ENCODE measurements at regions not wholly inside any gene's neighbourhood (a gene's known extent, or its start where the extent isn't known, plus 50 kb on each side); places are given as distances from the start of the nearest gene placed in this dataset.
"Not testable (repeated sequence)": the region's sequence is repeated elsewhere in the genome, so short reads cannot be mapped to it uniquely, and the experiment has no call there.

DNA sequence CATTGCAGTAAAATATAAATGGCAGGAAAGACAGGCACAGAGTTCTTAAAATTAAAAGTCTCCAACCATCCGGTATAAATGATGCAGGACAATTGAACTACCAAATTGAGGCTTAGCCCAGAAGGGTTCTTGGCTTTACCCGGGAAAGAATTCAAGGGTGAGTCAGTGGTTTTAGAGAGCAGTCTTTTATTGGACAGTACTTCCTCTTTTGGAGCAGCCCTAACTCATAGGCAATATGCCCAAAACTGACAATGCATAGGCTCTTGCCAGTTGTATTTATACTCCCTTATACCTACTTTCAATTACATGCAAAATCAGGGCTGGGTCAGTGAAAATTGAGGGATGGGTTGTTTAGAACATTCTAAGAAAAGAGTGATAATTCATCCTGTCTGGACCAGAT lies 1628.9 kb upstream of the PRMT6 start:
- H3K4me3 ChIP-seq (ENCODE audit: low read length) = no peak overlapping the region
- no peak for DNase-seq (ENCODE audit: low read depth)
- TF ChIP-seq, protein P1, sequence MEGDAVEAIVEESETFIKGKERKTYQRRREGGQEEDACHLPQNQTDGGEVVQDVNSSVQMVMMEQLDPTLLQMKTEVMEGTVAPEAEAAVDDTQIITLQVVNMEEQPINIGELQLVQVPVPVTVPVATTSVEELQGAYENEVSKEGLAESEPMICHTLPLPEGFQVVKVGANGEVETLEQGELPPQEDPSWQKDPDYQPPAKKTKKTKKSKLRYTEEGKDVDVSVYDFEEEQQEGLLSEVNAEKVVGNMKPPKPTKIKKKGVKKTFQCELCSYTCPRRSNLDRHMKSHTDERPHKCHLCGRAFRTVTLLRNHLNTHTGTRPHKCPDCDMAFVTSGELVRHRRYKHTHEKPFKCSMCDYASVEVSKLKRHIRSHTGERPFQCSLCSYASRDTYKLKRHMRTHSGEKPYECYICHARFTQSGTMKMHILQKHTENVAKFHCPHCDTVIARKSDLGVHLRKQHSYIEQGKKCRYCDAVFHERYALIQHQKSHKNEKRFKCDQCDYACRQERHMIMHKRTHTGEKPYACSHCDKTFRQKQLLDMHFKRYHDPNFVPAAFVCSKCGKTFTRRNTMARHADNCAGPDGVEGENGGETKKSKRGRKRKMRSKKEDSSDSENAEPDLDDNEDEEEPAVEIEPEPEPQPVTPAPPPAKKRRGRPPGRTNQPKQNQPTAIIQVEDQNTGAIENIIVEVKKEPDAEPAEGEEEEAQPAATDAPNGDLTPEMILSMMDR (conservative IDR thresholded peaks at IDR 0.05; ENCODE audit: low read length) = no peak

GRCh38 chr1:105436589-105437259 lies 1619.8 kb upstream of the PRMT6 start:
- DNase-seq (ENCODE audit: low read depth) = no peak
- TF ChIP-seq, protein P1 (conservative IDR thresholded peaks at IDR 0.05; ENCODE audit: low read length) = no peak
- H3K4me3 ChIP-seq (ENCODE audit: low read length) = no peak overlapping the region

DNA sequence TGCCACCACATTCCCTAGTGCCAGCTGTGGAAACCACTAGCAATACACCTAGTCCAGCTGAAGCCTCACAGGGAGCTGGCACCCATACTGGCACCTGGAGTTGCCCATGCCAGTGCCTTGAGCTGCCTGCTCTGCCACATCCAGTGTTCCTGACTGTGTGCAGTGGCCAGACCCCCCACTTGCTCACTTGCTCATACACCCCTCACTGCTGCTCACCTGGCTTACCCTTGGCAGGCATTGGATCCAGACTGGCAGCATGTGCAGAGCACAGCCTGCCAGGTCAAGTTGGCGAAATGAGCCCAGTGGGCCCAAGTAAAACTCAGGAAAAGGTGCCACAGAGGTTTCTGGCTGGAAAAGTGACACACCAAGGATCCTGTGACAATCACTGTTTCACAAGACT lies 1618.6 kb upstream of the PRMT6 start:
- TF ChIP-seq, protein P1 (conservative IDR thresholded peaks at IDR 0.05; ENCODE audit: low read length) = no peak
- no peak for DNase-seq (ENCODE audit: low read depth)
- no peak overlapping the region for H3K4me3 ChIP-seq (ENCODE audit: low read length)

DNA sequence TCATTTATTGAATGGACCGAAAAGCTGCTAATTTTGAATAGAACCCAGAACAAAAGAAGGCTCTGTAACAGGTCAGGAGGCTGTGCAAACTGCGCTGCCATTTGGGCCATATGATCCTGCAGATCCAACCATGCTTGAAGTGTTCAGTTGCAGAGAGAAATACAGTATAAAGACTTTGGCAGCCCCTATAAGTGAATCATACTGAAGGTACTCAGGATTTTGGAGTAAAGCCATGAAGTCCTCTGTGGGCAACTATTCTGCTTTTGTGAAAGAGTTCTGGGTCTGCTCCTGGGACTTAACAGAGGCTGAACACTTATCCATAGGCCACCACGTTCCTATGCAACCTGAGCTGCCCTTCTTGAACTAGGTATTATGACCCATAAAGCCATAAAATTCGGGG lies 1613.6 kb upstream of the PRMT6 start:
- DNase-seq (ENCODE audit: low read depth) = no peak
- TF ChIP-seq, protein P1 (conservative IDR thresholded peaks at IDR 0.05; ENCODE audit: low read length) = no peak
- no peak overlapping the region for H3K4me3 ChIP-seq (ENCODE audit: low read length)

- no peak for DNase-seq (ENCODE audit: low read depth)
- H3K4me3 ChIP-seq (ENCODE audit: low read length) = no peak overlapping the region
- TF ChIP-seq, protein P1 (conservative IDR thresholded peaks at IDR 0.05; ENCODE audit: low read length) = no peak
Measured at GRCh38 chr1:105459759-105460158, 1596.7 kb upstream of the PRMT6 start.

DNA sequence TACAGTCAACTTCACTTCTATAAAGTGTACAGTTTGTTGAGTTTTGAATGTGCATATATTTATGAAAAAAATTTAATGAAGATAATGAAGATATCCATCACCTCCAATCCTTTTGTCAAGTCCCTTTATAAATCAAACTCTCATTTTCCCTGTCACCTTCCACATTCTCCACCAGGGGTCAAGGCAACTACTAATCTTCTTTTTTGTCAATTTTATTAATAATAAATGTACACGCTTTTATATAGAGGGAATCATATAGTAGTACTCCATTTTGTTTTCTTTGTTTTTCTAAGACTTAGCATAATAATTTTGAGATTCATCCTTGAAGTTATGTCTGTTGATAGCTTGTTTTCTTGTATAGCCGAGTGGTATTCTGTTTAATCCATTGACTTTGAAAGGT lies 1594.2 kb upstream of the PRMT6 start:
- H3K4me3 ChIP-seq (ENCODE audit: low read length) = no peak overlapping the region
- DNase-seq (ENCODE audit: low read depth) = no peak
- TF ChIP-seq, protein P1 (conservative IDR thresholded peaks at IDR 0.05; ENCODE audit: low read length) = no peak

- no peak for DNase-seq (ENCODE audit: low read depth)
- no peak overlapping the region for H3K4me3 ChIP-seq (ENCODE audit: low read length)
- TF ChIP-seq, protein P1 (conservative IDR thresholded peaks at IDR 0.05; ENCODE audit: low read length) = no peak
Measured at GRCh38 chr1:105467549-105467948, 1588.9 kb upstream of the PRMT6 start.

- not testable (repeated sequence) for DNase-seq (ENCODE audit: low read depth); H3K4me3 ChIP-seq (ENCODE audit: low read length)
Measured at GRCh38 chr1:105470541-105470940, 1585.9 kb upstream of the PRMT6 start.
